Keratinocyte (primary cell): ENCODE measurements at regions not wholly inside any gene's neighbourhood (a gene's known extent, or its start where the extent isn't known, plus 50 kb on each side); places are given as distances from the start of the nearest gene placed in this dataset.

Source experiments
- DNase-seq: peaks from one replicate; pipeline ENCODE4 v3.0.0-alpha.2; 2011; ENCODE audit warnings: low read depth, missing footprints, low spot score
- FAIRE-seq: peaks from 2 replicates; lab custom pipeline; 2011; peaks lifted over from hg19 to GRCh38; lab: Jason Lieb, UNC
- H2AFZ ChIP-seq: 2 replicates; pipeline ENCODE4 v1.6.0; 2012; ENCODE audit warnings: low read length, control low read depth, inconsistent platforms; ENCODE audit not compliant: control insufficient read depth
- H3K27ac ChIP-seq: 2 replicates; pipeline ENCODE4 v1.5.1; 2011; ENCODE audit warnings: low read length; ENCODE audit not compliant: control insufficient read depth, insufficient read depth
- H3K27me3 ChIP-seq: 3 replicates; pipeline ENCODE4 v1.6.0; 2011; ENCODE audit warnings: low read length; ENCODE audit not compliant: control insufficient read depth, insufficient read depth; ENCODE audit errors: extremely low read depth
- H3K36me3 ChIP-seq, 2 experiments: 2 replicates in 1 of 2; 3 replicates in 1 of 2; pipeline ENCODE4 v1.5.1; 2011; ENCODE audit warnings: low read length in 2 of 2, mild to moderate bottlenecking in 1 of 2; ENCODE audit not compliant: control insufficient read depth in 2 of 2, insufficient read depth in 2 of 2; ENCODE audit errors: extremely low read depth in 1 of 2
- H3K4me1 ChIP-seq: 3 replicates; pipeline ENCODE4 v1.5.1; 2011; ENCODE audit warnings: low read length; ENCODE audit not compliant: control insufficient read depth, insufficient read depth; ENCODE audit errors: extremely low read depth
- H3K4me2 ChIP-seq: 3 replicates; pipeline ENCODE4 v1.6.0; 2011; ENCODE audit warnings: low read depth, low read length; ENCODE audit not compliant: control insufficient read depth, insufficient read depth; ENCODE audit errors: extremely low read depth
- H3K4me3 ChIP-seq, 3 experiments: fragments of 200-600 bp in 1 of 3; sonication (generic) in 1 of 3; 2 replicates in 2 of 3; 3 replicates in 1 of 3; pipeline ENCODE4 v1.5.1; 2011 to 2016; ENCODE audit warnings: low read length in 3 of 3, mild to moderate bottlenecking in 3 of 3, control low read depth in 2 of 3, inconsistent platforms in 1 of 3, low read depth in 1 of 3, mixed read lengths in 1 of 3, mixed run types in 1 of 3, moderate library complexity in 1 of 3; ENCODE audit not compliant: control insufficient read depth in 2 of 3, insufficient read depth in 2 of 3; ENCODE audit errors: extremely low read depth in 1 of 3
- H3K79me2 ChIP-seq: 2 replicates; pipeline ENCODE4 v1.6.0; 2012; ENCODE audit warnings: low read length; ENCODE audit not compliant: control insufficient read depth, insufficient read depth
- H3K9ac ChIP-seq: 3 replicates; pipeline ENCODE4 v1.6.0; 2011; ENCODE audit warnings: low read length; ENCODE audit not compliant: control insufficient read depth, insufficient read depth; ENCODE audit errors: extremely low read depth
- H3K9me1 ChIP-seq: 3 replicates; pipeline ENCODE4 v1.6.0; 2011; ENCODE audit warnings: low read length; ENCODE audit not compliant: control insufficient read depth, insufficient read depth; ENCODE audit errors: extremely low read depth
- H3K9me3 ChIP-seq: 2 replicates; pipeline ENCODE4 v1.5.1; 2012; ENCODE audit warnings: low read depth, low read length; ENCODE audit not compliant: control insufficient read depth
- H4K20me1 ChIP-seq: 3 replicates; pipeline ENCODE4 v1.6.0; 2011; ENCODE audit warnings: low read length; ENCODE audit not compliant: control insufficient read depth, insufficient read depth; ENCODE audit errors: extremely low read depth
- EZH2 ChIP-seq: IDR thresholded peaks from one replicate; pipeline ENCODE4 v1.6.1; 2012; ENCODE audit warnings: inconsistent platforms, mild to moderate bottlenecking, low read length, moderate library complexity
- dilution Hi-C: fragments of 300-500 bp; cut with MboI; formaldehyde crosslinking; loops from one replicate; pipeline ENCODE4 v1.7.0; 2020; ENCODE audit warnings: low sequenced_read_pairs; ENCODE audit not compliant: extremely low pct_ligation_motif_present
- TF ChIP-seq, protein P1 (sequence below), 3 experiments: IDR thresholded peaks in 1 of 3; conservative IDR thresholded peaks in 1 of 3; optimal IDR thresholded peaks in 1 of 3; 2 replicates in 2 of 3; 3 replicates in 1 of 3; pipeline versions ENCODE3 to v1.5.1; 2011; ENCODE audit warnings: low read length in 3 of 3, mild to moderate bottlenecking in 3 of 3, moderate library complexity in 2 of 3, control low read depth in 1 of 3, inconsistent platforms in 1 of 3; ENCODE audit not compliant: insufficient read depth in 2 of 3; ENCODE audit errors: extremely low read depth in 1 of 3

DNA sequence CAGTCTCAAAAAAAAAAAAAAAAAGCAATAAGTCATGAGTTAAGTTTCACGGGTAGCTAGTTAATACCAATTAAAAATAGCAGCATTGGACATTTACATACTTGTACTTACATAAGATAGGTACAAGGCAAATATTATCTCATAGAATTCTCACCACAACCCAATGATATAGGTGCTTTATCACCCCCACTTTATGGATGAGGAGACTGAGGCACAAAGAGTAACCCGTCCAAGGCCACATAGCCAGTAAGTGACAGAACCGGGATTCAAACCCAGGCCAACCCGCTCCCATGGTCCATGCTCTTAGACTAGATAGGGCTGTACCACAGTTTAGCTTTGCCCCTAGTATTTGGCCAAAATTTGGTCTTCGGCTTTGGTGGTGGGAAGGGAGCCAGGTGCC, 132.5 kb upstream of the SLC45A1 start:
- H3K9ac ChIP-seq = no peak overlapping the region
- no peak overlapping the region for H3K4me3 ChIP-seq
- H3K27ac ChIP-seq = no peak overlapping the region
- H3K27me3 ChIP-seq = no peaks in the 10 kb centered on the region
- no peaks in the 10 kb centered on the region for H4K20me1 ChIP-seq
- peaks cover 24% of the 10 kb centered on the region for H3K4me1 ChIP-seq
- H3K4me2 ChIP-seq = no peak overlapping the region
- dilution Hi-C loops = no loop called here
- H3K36me3 ChIP-seq = no peaks in the 10 kb centered on the region
- no peaks in the 10 kb centered on the region for H3K9me1 ChIP-seq
- TF ChIP-seq, protein P1, sequence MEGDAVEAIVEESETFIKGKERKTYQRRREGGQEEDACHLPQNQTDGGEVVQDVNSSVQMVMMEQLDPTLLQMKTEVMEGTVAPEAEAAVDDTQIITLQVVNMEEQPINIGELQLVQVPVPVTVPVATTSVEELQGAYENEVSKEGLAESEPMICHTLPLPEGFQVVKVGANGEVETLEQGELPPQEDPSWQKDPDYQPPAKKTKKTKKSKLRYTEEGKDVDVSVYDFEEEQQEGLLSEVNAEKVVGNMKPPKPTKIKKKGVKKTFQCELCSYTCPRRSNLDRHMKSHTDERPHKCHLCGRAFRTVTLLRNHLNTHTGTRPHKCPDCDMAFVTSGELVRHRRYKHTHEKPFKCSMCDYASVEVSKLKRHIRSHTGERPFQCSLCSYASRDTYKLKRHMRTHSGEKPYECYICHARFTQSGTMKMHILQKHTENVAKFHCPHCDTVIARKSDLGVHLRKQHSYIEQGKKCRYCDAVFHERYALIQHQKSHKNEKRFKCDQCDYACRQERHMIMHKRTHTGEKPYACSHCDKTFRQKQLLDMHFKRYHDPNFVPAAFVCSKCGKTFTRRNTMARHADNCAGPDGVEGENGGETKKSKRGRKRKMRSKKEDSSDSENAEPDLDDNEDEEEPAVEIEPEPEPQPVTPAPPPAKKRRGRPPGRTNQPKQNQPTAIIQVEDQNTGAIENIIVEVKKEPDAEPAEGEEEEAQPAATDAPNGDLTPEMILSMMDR (optimal IDR thresholded peaks at IDR 0.05 in 1 of 3, IDR thresholded peaks at IDR 0.05 in 1 of 3, conservative IDR thresholded peaks at IDR 0.05 in 1 of 3; ENCODE audit: extremely low read depth in 1 of 3, insufficient read depth in 2 of 3, low read length in 3 of 3) = no peak
- no peak for TF ChIP-seq EZH2
- no peak for FAIRE-seq
- DNase-seq = no peak
- no peaks in the 10 kb centered on the region for H3K79me2 ChIP-seq
- H2AFZ ChIP-seq = no peak overlapping the region
- H3K9me3 ChIP-seq = no peaks in the 10 kb centered on the region

DNA sequence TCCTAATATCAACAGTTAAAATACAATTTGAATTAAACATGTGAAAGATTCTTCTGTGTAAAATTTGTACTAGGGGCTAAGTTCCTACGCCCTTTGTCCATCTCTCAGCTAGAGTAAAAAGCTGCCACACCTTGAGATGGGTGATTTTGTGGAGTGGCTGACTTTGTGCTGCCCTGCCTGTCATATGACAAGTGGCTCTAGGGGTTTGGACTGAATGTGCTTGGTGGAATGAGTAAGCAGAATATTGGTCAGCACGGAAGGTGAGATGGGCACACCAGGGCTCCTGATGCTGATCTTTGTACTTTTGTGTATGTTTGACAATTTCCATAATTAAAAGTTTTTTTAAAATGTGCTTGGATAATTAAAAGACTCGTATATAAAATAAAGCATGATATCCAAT, 133.6 kb upstream of the SLC45A1 start:
- H3K36me3 ChIP-seq = no peaks in the 10 kb centered on the region
- no peak overlapping the region for H3K4me3 ChIP-seq
- no peaks in the 10 kb centered on the region for H3K9me1 ChIP-seq
- no peaks in the 10 kb centered on the region for H3K79me2 ChIP-seq
- DNase-seq = no peak
- no peaks in the 10 kb centered on the region for H3K27me3 ChIP-seq
- no peaks in the 10 kb centered on the region for H4K20me1 ChIP-seq
- H2AFZ ChIP-seq = no peak overlapping the region
- no peak overlapping the region for H3K9ac ChIP-seq
- FAIRE-seq = peak; percentile 26
- no peak overlapping the region for H3K27ac ChIP-seq
- peaks cover 24% of the 10 kb centered on the region for H3K4me1 ChIP-seq
- dilution Hi-C loops = no loop called here
- H3K9me3 ChIP-seq = no peaks in the 10 kb centered on the region
- TF ChIP-seq, protein P1 (optimal IDR thresholded peaks at IDR 0.05 in 1 of 3, IDR thresholded peaks at IDR 0.05 in 1 of 3, conservative IDR thresholded peaks at IDR 0.05 in 1 of 3; ENCODE audit: extremely low read depth in 1 of 3, insufficient read depth in 2 of 3, low read length in 3 of 3) = no peak
- no peak for TF ChIP-seq EZH2
- no peak overlapping the region for H3K4me2 ChIP-seq
